NCI-H1694 treated with DMSO at 0.1 percent for 48 hours (cell line): ENCODE measurements at regions not wholly inside any gene's neighbourhood (a gene's known extent, or its start where the extent isn't known, plus 50 kb on each side); places are given as distances from the start of the nearest gene placed in this dataset.

Source experiments
- DNase-seq: peaks from one replicate; lab custom pipeline; 2025; lab: John Stamatoyannopoulos, UW

DNA sequence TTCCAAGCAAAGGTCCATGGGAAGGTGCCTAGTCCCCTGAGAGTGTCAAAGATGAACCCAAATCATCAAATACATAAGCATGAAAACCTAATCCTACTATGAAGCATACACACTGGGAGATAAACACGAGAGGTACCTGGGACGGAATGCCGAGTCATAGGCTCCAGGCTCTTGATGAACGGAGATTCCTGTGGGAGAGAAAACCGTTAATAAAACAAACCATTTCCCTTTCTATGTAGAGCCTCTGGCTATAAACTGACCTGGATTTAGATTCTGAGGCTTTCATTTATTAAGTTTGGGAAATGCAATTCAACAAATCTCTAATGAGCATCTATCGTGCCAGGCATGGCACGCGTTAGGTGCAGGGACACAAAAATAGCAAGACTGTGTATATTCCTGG lies 206.4 kb upstream of the IL12B start:
- no peak for DNase-seq

DNA sequence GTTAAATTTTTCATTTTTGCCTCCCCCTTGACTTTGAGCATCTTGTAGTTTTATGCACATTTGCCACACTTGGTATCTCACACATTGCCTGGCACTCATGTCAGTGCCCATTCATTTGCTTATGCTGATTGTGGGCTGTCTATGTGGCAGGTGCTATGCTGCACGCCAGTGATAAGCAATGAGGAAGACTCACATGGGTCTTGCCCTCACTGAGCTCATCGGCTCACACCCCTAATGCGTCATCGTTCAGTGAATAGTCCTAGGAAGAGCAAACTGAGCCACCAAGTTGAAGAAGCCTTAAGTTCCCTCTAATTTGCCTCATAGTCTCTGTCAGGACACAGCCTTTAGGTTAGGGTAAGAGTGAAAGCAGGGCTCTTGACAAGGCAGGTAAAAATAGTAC lies 209.4 kb upstream of the IL12B start:
- no peak for DNase-seq

DNA sequence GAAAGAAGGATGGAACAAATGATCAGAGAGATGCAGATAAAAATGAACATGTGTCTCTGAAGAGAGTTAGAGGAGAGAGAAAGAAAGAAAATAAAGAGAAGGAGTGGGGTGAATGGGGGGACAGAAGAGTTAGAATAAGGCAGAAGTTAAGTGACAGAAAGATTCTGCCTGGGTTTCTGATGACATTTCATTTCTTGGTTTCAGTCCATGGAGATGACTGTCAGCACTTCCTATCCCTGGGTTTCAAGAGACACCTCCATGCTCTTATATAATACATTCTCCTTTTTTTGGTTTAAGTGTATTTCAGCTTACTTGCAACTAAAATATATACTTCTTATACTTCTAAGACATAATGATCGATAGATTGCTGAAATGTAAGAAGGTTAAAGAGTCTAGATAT lies 213.0 kb upstream of the IL12B start:
- no peak for DNase-seq

DNA sequence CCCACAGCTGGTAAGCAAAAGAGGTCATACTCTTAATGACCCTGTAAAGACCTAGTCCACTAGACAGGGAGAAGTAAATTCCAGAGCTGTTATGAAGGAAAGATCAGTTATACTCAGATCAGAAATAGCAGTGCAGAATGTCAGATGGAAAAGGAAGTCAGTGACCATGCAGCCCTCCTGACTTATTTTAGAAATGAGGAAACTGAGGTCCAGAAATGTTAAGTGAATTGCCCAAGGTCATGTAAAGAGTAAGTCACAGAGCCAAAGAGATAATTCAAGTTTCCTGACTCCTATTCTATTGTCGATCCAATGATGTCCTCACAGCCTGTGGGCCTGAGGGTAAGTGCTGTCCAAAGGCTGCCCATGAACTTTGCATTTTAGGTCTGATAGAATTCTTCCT lies 214.9 kb upstream of the IL12B start:
- no peak for DNase-seq

DNA sequence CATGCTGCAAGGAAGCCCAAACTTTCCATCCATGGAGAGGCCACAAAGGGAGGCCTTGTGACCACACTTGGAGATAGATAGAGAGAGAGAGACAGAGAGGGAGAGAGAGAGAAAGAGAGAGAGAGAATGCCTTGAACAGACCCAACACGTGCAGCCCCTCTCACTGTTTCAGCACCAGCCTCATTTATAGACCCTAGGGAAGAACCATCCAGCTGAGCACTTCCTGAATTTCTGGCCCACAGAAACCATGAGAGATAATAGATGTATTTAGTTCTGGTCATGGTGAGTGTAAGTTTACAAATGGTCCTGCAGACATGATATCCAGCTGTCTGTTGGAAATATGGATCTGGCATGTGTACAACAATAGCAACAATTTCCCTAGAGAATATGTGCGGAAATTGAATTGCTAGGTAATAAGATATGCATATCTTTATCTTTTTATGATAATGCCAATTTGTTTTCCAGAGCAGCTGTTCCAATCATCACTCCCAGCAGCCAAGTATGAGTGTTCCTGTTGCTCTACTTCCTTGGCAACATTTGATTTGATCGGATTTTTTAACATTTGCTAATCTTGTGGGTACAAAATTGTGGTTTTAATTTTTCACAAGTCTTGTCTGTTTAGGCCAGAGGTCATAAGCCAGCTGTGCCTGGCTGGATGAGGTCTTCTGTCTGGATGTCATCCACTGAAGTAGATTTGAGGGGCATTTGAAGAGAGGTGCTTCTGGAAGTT lies 217.3 kb upstream of the IL12B start:
- no peak for DNase-seq

DNA sequence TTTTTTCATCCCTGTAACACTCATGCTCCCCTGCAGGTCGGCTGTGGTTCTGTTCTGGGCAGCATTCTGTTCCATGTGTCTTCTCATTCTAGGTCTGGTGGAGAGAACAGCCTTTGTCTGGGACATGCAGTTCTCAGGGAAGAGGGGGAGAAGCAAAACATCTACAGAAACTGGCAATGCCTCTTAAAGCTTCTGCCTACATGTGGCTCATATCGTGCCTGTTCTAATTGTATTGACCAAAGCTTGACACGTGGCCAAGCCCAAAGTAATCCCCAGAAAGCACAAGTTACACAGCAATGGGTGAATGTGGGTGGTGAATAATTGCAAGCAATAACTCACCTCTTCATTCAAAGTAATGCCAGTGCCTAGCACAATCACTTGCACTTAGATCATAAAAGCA lies 218.2 kb upstream of the IL12B start:
- no peak for DNase-seq

DNA sequence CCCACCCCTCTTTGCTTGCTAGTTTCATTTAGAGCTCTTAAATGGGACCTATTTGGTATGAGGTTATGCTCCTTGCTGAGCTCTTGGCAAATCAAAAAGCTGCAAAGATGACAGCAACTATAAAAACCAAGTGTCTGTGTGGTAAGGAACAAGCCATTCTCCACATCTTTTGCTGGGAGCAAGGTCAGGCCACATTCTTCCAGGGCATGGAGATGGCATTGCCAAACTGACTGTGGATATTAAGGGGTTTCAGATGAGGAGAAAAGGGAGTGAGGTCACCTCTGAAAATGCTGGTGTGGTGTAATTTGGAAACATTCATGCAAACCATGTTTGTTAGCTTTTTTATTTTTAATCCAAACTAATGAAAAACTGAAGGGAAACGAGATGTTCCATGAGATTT lies 218.8 kb upstream of the IL12B start:
- DNase-seq: no peak

DNA sequence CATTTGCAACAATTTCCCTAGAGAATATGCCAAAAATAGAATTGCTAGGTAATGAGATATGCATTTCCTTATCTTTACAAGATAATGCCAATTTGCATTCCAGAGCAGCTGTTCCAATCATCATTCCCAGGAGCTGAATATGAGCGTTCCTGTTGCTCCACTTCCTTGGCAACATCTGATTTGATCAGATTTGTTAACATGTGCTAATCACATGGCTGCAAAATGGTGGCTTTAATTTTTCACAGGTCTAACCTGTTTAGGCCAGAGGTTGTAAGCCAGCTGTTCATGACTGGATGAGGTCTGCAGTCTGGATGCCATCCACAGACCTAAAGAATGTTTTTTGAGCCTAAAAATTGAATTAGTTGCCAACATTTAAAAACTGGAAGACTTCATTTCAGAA lies 220.7 kb upstream of the IL12B start:
- DNase-seq: no peak

DNA sequence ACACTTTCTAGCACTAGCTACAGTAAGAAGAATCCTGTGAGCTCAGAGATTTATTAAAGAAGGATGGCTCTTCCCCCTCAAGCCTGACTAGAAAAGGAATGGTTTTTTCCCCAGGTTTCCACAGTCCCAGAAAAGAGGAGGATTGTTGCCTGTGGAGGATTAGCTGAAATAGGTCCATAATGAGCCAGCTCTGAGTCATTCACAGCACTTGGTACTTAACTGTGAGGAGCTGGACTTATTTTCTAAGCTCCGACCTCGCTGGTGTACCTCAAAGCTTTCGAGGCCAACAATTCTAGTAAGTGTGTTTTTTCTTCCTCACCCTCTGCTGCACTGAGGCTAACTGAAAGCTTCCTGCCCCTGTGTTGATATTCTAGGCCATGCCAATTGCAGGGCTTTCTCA lies 222.5 kb upstream of the IL12B start:
- no peak for DNase-seq

DNA sequence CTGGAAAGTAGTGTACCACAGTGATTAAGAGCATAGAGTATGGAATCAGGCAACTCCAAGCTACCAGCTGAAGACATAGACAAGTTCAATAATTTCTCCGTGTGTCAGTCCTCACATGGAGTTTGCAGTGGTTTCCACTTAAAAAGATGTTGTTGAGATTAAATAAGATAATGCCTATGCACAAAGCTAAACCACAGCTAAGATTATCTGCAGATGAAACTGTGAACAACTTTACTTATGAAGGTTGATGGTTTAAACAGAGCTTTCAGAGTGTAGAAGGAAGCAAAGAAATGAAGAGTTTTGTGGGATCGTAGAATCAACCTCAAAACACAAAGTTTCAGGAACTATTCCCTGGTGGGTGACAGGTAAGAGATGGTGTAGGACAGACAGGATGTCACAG lies 223.5 kb upstream of the IL12B start:
- no peak for DNase-seq

DNA sequence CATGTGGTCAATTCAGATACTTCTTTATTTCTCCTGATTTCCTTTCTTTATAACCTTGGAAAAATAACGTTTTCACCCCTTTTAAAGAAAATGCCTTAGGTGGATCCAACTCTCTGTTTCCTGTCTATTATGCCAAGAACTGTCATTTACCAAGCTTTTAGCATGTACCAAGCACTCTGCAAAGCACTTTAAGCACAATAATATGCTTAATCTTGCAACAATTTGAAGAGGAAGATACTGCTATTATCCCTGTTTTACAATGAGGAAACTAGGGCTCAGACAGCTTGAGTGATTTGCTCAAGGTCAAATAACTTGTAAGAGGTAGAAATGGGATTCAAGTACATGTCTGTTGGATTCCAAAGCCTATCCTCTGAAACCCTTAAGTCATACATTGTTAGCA lies 224.8 kb upstream of the IL12B start:
- no peak for DNase-seq

DNA sequence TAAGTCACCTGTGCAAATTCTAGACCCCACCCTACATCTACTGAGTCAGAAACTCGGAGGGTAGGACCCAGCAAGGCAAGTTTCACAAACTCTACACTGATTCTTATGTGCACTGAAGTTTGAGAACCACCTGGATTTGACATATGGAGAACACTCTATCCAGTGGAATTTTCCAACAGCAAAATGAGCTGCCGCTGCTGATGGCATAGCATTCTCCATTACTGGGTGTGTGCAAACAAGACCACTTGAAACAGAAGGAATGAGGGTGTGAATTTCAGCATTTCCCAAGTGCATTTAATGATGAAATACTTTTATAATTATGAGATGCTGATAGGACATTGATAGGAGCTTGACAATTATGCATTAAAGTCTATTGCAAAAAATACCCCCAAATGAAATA lies 229.1 kb upstream of the IL12B start:
- DNase-seq: no peak

DNA sequence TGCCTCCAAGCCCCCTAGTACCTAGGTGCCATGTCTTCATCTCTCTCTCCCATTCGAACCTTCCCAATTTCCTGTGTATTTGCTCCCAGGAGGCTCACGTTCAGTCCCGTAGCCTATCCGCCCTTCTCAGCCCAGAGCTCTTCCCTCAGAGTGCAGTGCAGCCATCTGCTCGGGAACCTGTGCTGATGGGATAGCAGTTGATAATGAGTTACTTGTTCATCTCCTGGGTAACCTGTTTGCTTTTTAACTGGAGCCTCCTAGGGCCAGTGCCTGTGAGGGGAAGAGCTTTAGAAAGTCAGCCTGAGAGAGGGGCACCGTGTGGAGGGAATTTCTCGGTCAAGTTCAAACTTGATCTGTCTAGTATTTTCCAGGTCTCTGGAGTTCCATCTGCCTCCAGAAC lies 229.8 kb upstream of the IL12B start:
- peak; percentile 29 for DNase-seq

DNA sequence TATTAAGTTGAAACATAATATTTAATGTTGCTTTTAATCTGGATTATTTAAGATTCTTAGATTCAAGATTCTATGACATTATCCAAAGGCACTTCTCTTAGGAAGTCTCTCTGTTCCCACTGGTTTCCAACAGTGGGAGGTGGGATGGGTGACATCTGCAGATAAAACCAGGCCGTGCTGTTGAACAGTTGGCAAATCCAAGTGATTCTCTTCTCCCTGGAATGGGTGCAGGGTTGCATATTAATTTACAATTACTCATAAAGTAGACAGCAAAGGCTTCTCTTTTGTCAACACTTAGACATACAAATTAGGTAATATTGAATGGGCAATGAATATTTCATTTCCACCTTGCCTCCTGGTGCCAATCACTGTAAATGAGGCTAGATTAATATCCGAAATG lies 233.7 kb upstream of the IL12B start:
- peak; percentile 83 for DNase-seq

DNA sequence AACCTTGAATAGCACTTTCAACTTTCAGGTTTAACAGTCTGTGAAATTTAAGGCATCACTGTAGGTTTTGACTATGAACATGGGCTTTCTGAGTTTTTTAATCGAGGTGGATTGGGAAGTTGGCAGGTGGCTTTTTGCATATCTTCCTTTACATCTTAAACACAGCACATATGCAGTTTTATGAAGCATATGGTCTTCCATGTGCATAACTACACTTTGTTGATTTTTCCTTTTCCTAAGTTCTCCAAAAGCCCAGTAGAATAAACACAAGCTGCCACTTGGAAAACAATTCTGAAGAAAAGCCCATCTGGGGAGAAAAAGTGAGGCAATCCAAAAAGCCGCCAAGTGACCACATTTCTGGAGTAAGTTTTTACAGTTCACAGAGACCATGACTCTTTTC lies 236.5 kb upstream of the IL12B start:
- DNase-seq: peak; percentile 70

DNA sequence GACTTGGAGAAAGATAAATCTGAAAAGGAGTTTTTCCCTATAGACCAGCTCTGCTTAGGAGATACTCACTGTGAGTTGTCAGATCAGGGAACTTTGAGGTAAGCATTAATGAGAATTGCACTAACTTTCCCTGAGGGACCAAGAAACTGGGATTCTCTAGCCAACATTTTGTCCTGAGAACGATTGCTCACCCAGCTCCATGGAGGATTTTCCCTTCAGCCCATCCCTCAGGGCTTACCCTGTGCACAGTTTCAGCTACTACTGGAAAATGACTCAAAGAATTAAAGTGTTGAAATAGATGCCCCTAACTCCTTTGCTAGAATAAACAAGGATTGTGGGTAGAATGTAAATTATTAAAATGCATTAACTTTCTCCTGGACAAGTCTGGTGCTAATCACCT lies 237.2 kb upstream of the IL12B start:
- DNase-seq: no peak

DNA sequence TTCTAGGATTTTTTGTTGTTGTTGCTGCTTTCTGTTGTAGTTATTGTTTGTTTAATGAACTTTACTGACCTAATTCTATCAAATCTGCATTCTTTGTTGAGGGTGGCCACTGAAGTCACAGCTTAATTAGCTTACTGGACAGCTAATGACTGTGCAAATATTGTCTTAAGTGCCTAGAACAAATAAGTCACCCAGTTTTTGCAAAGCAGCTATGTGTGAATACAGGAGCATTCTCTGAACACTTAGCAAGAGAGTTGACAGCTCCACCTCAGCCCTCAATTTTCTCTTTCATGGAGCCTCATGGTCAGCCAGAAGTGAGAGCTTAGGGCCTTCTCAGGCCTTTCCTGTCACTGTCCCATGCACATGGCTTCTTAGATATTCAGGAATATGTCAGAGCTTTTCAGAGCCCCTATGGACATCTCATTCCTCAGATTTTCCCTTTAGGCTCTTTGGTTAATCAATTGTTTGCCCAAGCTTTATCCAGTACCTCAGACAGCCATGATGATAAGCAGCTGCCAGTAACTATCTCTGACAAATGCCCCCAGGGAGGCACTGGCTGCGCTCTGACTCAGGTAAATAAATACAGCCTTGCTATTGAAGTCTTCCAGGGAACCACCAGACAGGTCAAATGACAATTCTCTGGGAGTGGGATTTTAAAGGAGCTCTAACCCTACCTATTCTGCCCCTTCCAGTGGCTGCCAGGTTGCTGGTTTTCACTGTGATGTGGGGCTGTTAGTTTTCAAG lies 241.4 kb upstream of the IL12B start:
- DNase-seq: no peak

DNA sequence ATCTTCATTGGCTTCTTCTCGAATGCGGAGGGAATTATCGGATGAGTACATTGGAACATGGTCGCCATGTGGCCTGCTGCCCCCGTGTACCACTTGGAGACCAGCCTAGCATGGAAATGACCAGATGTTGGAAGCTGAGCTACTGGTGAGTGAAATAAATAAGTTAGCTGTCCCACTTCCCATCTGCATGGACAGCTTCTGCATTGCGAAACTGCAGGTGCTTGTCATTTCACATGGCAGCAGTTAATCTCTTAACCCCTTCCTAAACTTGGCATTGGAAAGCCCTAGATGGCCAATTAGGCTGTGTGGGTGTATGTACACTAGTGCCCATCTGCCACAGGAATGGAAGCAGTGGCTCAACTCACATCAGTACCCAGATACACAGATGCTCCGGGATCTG lies 246.6 kb upstream of the IL12B start:
- DNase-seq: no peak

DNA sequence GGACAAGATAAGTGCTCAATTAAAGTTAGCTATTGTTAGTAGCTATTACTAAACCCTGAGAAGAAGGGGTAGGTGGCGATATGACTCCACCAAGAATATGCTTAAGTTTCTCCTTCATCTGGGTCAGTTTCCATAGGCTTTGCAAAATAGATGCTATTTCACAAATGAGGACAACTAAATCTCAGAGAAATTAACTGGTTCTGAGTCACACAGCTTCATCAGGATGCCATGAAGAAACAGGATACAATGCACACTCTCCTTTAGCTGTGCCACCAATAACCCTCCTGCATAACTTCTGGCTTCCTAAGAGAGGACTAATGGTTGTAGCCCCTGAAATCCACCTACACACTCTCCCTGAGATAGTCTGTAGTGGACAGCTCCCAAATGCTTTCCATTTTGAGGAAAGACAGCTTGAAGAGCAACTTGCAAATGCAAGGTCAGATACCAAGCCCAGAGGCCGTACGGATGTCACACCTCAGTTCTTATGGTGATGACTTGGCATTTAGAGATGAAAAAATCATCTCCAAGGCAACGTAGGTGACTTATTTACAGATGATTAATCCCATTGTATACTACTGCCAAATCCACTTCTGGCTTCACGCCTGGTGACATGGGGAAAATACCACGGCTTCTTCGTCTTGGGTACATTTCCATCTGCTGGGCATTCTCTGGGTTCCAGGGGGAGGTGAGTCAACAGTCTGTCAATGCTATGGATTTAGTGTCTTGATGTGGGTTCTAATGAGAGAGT lies 251.4 kb upstream of the IL12B start:
- DNase-seq: peak; percentile 68

DNA sequence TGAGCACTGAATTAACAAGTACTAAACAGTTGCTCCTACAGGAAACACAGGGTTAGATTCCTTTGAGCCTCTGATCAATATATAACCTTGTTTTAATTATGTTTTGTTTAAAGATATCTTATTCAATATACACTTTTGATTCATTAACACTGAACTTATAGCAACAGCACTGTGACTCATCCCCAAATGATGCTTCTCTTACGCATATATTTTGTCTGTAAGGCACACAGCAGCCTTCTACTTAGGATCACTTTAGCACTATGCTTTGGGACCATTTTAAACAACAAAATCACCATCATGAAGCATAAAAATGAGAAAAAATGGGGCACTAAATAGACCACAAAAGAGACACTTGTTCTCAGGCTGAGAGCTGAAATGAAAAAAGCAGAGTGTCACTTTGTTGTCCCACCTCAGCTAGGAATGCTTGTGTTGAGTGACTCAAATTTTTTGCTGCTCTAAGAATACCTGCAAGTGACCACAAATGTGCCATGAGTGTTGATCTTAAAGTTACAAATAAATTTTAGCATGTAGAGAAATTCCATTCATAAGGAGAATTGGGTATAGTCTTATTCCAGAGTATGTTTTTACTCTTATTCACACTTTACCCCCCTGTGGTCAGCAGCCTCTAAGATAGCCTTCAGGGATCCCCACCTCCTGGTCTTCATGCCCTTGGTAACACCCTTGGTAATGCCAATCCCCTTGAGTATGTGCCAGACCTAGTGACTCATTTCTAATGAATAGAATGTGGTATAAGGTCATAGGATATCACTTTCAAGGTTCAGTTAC lies 252.7 kb upstream of the IL12B start:
- no peak for DNase-seq

DNA sequence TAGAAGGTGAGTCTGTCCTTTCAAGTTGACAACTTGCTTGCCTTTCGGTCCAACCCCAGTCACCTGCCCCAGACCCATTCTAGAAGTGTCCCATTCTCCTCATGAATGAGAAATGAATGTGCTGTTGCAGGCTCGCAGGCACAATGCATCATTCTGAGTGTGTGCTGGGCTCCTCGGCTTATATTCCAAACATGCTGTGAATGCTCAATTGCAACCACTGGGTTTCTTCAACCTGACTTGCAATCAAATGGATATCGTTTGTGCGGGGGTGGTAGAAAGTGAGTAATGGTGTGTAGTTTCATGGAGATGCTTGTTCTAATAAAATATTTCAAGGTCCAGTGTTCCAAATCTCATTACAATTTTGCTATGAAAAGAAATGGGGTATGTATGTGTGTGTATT lies 256.6 kb upstream of the IL12B start:
- DNase-seq: no peak

DNA sequence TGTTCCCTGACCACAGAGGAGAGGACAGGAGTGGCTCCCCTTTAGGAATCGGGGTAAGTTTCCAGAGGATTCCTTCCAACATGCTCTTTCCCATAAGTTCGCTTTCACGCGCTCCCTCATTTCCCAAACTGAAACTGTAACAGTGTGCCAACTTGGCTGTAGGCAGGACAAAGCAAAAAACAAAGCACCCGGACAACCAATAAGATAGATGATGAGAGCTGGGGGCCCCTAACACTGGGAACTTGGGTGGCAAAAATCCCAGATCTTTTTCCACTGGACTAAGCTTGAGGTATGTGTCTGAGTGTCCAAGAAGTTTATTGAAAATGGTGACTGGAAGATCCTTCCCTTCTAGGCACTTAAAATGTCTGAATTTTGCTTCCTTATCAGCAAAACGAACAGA lies 258.7 kb upstream of the IL12B start:
- DNase-seq: no peak
